Ovary (tissue), 1 donor: ENCODE measurements at regions not wholly inside any gene's neighbourhood (a gene's known extent, or its start where the extent isn't known, plus 50 kb on each side); places are given as distances from the start of the nearest gene placed in this dataset.

Experiments used
- EP300 ChIP-seq: sonication (generic); formaldehyde crosslinking; IDR thresholded peaks from one replicate; pipeline ENCODE4 v1.6.1; 2017; ENCODE audit warnings: antibody characterized with exemption
- POLR2A ChIP-seq: fragments of 450-650 bp; IDR thresholded peaks from one replicate; pipeline ENCODE4 v1.6.1; 2017; ENCODE audit warnings: antibody characterized with exemption, mild to moderate bottlenecking, moderate library complexity

DNA sequence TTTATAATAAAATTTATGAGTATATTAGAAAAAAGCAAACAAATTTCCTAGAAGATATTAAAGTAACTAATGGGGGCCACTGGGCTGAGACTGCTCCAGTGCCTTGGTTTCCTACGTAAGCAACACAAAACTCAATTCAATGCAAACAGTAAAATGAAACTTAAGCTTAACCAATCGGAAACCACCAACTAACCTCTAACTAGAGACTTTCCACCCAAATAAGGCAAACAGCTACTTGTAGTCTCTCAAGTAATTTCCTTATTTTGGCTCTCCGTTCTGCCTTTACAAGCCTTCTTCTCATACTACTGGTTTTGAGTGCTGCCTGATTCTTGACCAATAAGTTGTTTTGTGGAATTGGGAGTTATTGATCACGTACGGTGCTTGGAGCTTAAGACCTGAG is 167.3 kb upstream of the VEGFC start:
- TF ChIP-seq EP300: no peak
- TF ChIP-seq POLR2A: no peak
